ENCODE measurements at regions not wholly inside any gene's neighbourhood (a gene's known extent, or its start where the extent isn't known, plus 50 kb on each side); places are given as distances from the start of the nearest gene placed in this dataset.

GRCh38 chr22:47398491-47398890 lies 636.0 kb downstream of the TBC1D22A start:
- H3K4me1 ChIP-seq (ENCODE audit: insufficient read depth, low read length), result peaks cover 11% of the 10 kb centered on the region
- ChIA-PET CTCF (no interaction called here), POLR2A (ENCODE audit: unreplicated experiment) (no interaction called here)
- TF ChIP-seq EZH2 (IDR thresholded peaks at IDR 0.05; ENCODE audit: low read length, unreplicated experiment), result no peak
- TF ChIP-seq CTCF (conservative IDR thresholded peaks at IDR 0.05; ENCODE audit: low read depth, low read length), result no peak
- no peak for TF ChIP-seq EZH2phosphoT487 (IDR thresholded peaks at IDR 0.05; ENCODE audit: borderline replicate concordance, low read length)
- BruUV-seq (replicated peaks), result no TSS peak
- H3K4me2 ChIP-seq (ENCODE audit: low read length), result no peak overlapping the region
- H3K27ac ChIP-seq (ENCODE audit: low read length), result no peak overlapping the region
- ATAC-seq (no peak), DNase-seq (no peak)
- H2AFZ ChIP-seq (ENCODE audit: low read length), result no peak overlapping the region
- no peak overlapping the region for H3K9ac ChIP-seq (ENCODE audit: low read length)
- no peaks in the 10 kb centered on the region for H3K9me3 ChIP-seq (ENCODE audit: low read length)
- H3K36me3 ChIP-seq (ENCODE audit: low read depth, low read length), result no peaks in the 10 kb centered on the region
- no peak overlapping the region for H3K4me3 ChIP-seq (ENCODE audit: low read length)
- H3K27me3 ChIP-seq (ENCODE audit: low read length), result no peaks in the 10 kb centered on the region
- H3F3A ChIP-seq (ENCODE audit: low read length, unreplicated experiment), result no peaks in the 10 kb centered on the region
- intact Hi-C loops (cut with micrococcal nuclease), result no loop called here
- H4K20me1 ChIP-seq (ENCODE audit: low read length), result no peaks in the 10 kb centered on the region
- H3K79me2 ChIP-seq (ENCODE audit: low read length), result no peaks in the 10 kb centered on the region
- H3K9me2 ChIP-seq (replicated peaks; ENCODE audit: low read length), result no peaks in the 10 kb centered on the region

- TF ChIP-seq EZH2phosphoT487 (IDR thresholded peaks at IDR 0.05; ENCODE audit: borderline replicate concordance, low read length) (no peak), EZH2 (IDR thresholded peaks at IDR 0.05; ENCODE audit: low read length, unreplicated experiment) (no peak), CTCF (conservative IDR thresholded peaks at IDR 0.05; ENCODE audit: low read depth, low read length) (no peak)
- no TSS peak for BruUV-seq (replicated peaks)
- no peaks in the 10 kb centered on the region for H3K9me3 ChIP-seq (ENCODE audit: low read length)
- H2AFZ ChIP-seq (ENCODE audit: low read length), result no peak overlapping the region
- CTCF ChIA-PET, result no interaction called here
- H3K79me2 ChIP-seq (ENCODE audit: low read length), result no peaks in the 10 kb centered on the region
- H3K27me3 ChIP-seq (ENCODE audit: low read length), result no peaks in the 10 kb centered on the region
- ATAC-seq (no peak), DNase-seq (no peak)
- H3F3A ChIP-seq (ENCODE audit: low read length, unreplicated experiment), result no peaks in the 10 kb centered on the region
- H3K9me2 ChIP-seq (replicated peaks; ENCODE audit: low read length), result no peaks in the 10 kb centered on the region
- no peaks in the 10 kb centered on the region for H3K36me3 ChIP-seq (ENCODE audit: low read depth, low read length)
- H3K27ac ChIP-seq (ENCODE audit: low read length), result no peak overlapping the region
- H3K4me2 ChIP-seq (ENCODE audit: low read length), result no peak overlapping the region
- no peak overlapping the region for H3K4me3 ChIP-seq (ENCODE audit: low read length)
- POLR2A ChIA-PET (ENCODE audit: unreplicated experiment), result no interaction called here
- intact Hi-C loops (cut with micrococcal nuclease), result no loop called here
- H3K9ac ChIP-seq (ENCODE audit: low read length), result no peak overlapping the region
- H4K20me1 ChIP-seq (ENCODE audit: low read length), result no peaks in the 10 kb centered on the region
- H3K4me1 ChIP-seq (ENCODE audit: insufficient read depth, low read length), result peaks cover 11% of the 10 kb centered on the region
Observed at GRCh38 chr22:47397673-47398072, 635.2 kb downstream of the TBC1D22A start.

GRCh38 chr22:47396515-47396914 lies 634.1 kb downstream of the TBC1D22A start:
- Histone ChIP-seq H3K36me3 (ENCODE audit: low read depth, low read length) (no peaks in the 10 kb centered on the region), H3K4me2 (ENCODE audit: low read length) (no peak overlapping the region), H3K79me2 (ENCODE audit: low read length) (no peaks in the 10 kb centered on the region), H3K4me1 (ENCODE audit: insufficient read depth, low read length) (peaks cover 11% of the 10 kb centered on the region), H3F3A (ENCODE audit: low read length, unreplicated experiment) (no peaks in the 10 kb centered on the region), H3K4me3 (ENCODE audit: low read length) (no peak overlapping the region), H3K27me3 (ENCODE audit: low read length) (no peaks in the 10 kb centered on the region), H3K9me2 (replicated peaks; ENCODE audit: low read length) (no peaks in the 10 kb centered on the region), H3K9ac (ENCODE audit: low read length) (no peak overlapping the region), H3K27ac (ENCODE audit: low read length) (no peak overlapping the region), H3K9me3 (ENCODE audit: low read length) (no peaks in the 10 kb centered on the region), H4K20me1 (ENCODE audit: low read length) (no peaks in the 10 kb centered on the region), H2AFZ (ENCODE audit: low read length) (no peak overlapping the region)
- ATAC-seq, result no peak
- no peak for DNase-seq
- ChIA-PET POLR2A (ENCODE audit: unreplicated experiment) (no interaction called here), CTCF (no interaction called here)
- no peak for TF ChIP-seq CTCF (conservative IDR thresholded peaks at IDR 0.05; ENCODE audit: low read depth, low read length)
- TF ChIP-seq EZH2 (IDR thresholded peaks at IDR 0.05; ENCODE audit: low read length, unreplicated experiment), result no peak
- no peak for TF ChIP-seq EZH2phosphoT487 (IDR thresholded peaks at IDR 0.05; ENCODE audit: borderline replicate concordance, low read length)
- intact Hi-C loops (cut with micrococcal nuclease), result no loop called here
- BruUV-seq (replicated peaks), result no TSS peak

Measured in PC-3 (cell line).